ENCODE measurements at regions not wholly inside any gene's neighbourhood (a gene's known extent, or its start where the extent isn't known, plus 50 kb on each side); places are given as distances from the start of the nearest gene placed in this dataset.

- TF ChIP-seq CHD7 (IDR thresholded peaks at IDR 0.05; ENCODE audit: insufficient replicate concordance, low read length), result no peak
- TF ChIP-seq ATF3 (IDR thresholded peaks at IDR 0.05; ENCODE audit: insufficient read depth, low read depth, low read length), result no peak
- TF ChIP-seq SAP30 (IDR thresholded peaks at IDR 0.05; ENCODE audit: insufficient read depth, insufficient replicate concordance, low read length), result no peak
- TF ChIP-seq GABPA (IDR thresholded peaks at IDR 0.05; ENCODE audit: borderline replicate concordance, insufficient read depth, low read length), result no peak
- TF ChIP-seq NRF1 (IDR thresholded peaks at IDR 0.05; ENCODE audit: low read depth, low read length), result no peak
- TF ChIP-seq SRF (IDR thresholded peaks at IDR 0.05; ENCODE audit: low read depth, low read length), result no peak
- TF ChIP-seq KDM1A (IDR thresholded peaks at IDR 0.05; ENCODE audit: borderline replicate concordance, low read length), result no peak
- no peak for TF ChIP-seq POU5F1 (IDR thresholded peaks at IDR 0.05; ENCODE audit: low read depth, low read length)
- TF ChIP-seq EGR1 (IDR thresholded peaks at IDR 0.05; ENCODE audit: borderline replicate concordance, low read depth, low read length), result no peak
- no peak for TF ChIP-seq RAD21 (IDR thresholded peaks at IDR 0.05 in 1 of 2, conservative IDR thresholded peaks at IDR 0.05 in 1 of 2; ENCODE audit: low read depth in 2 of 2, low read length in 2 of 2)
Observed at GRCh38 chr2:222105046-222105445, 193.8 kb downstream of the PAX3 start (continued).

Data from H1 (cell line).